ENCODE measurements at regions not wholly inside any gene's neighbourhood (a gene's known extent, or its start where the extent isn't known, plus 50 kb on each side); places are given as distances from the start of the nearest gene placed in this dataset.

DNA sequence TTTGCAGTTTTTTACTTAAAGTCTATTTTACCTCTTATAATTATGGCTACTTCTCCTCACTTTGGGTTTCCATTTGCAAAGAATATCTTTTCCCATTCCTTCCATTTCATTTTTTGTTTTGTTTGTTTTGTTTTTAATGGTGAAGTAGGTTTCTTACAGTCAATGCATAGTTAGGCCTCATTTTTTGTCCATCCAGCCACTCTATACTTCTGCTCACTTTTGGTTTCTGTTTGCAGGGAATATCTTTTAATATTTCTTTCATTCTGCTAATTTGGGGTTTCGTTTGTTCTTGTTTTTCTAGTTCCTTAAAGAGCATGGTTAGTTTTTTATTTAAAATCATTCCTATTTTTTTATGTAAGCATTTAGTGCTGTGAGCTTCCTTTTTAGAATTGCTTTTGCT, 339.4 kb downstream of the GRB14 start:
- Histone ChIP-seq H3K9me2 (ENCODE audit: insufficient read depth) (no peaks in the 10 kb centered on the region), H3K9me3 (ENCODE audit: low read depth) (no peaks in the 10 kb centered on the region), H3K4me2 (ENCODE audit: unreplicated experiment) (no peak overlapping the region), H4K20me1 (ENCODE audit: insufficient read depth) (no peaks in the 10 kb centered on the region), H3K27me3 (replicated peaks; ENCODE audit: insufficient read depth) (no peaks in the 10 kb centered on the region), H3K4me3 (no peak overlapping the region), H3F3A (ENCODE audit: insufficient read depth) (no peaks in the 10 kb centered on the region), H3K79me2 (ENCODE audit: insufficient read depth) (no peaks in the 10 kb centered on the region), H3K36me3 (ENCODE audit: low read depth) (no peaks in the 10 kb centered on the region), H2AFZ (no peak overlapping the region), H3K9ac (no peak overlapping the region), H3K4me1 (ENCODE audit: insufficient read depth) (no peaks in the 10 kb centered on the region), H3K27ac (no peak overlapping the region)
- in situ Hi-C loops (cut with MboI) = no loop called here
- no peak for TF ChIP-seq EZH2phosphoT487 (IDR thresholded peaks at IDR 0.05; ENCODE audit: insufficient read depth, low read depth)
- TF ChIP-seq EZH2 (IDR thresholded peaks at IDR 0.05; ENCODE audit: insufficient read depth, poor library complexity, severe bottlenecking) = no peak
- DNase-seq = no peak
- WGBS, 2 experiments (ENCODE audit: low coverage in 1 of 2, low lambda C conversion rate in 2 of 2, missing lambda C conversion rate in 2 of 2) = 15 to 24% methylated on average over 1 of the region's 1 CpG

DNA sequence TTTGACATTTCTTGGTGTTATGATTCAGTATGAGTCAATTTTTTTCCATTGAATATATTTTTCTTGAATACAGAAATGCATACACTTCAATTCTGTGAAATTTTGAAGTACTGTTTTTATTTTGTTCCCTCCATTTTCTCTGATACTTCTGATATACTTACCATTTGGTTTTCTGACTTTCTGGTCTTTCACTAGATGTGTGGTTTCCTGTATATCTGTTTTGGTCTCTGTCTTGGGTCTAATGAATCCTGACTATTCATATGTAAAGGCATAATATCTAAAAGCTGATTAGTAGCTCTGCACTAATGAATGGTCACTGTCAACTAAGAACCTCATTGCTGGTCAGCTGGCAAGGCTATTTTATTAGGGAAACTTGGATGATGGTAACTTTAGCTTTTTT, 345.6 kb downstream of the GRB14 start:
- H3K4me2 ChIP-seq (ENCODE audit: unreplicated experiment) = no peak overlapping the region
- H2AFZ ChIP-seq = no peak overlapping the region
- no peak overlapping the region for H3K9ac ChIP-seq
- H3K27ac ChIP-seq = no peak overlapping the region
- no peaks in the 10 kb centered on the region for H3K36me3 ChIP-seq (ENCODE audit: low read depth)
- no peaks in the 10 kb centered on the region for H3F3A ChIP-seq (ENCODE audit: insufficient read depth)
- H3K4me3 ChIP-seq = no peak overlapping the region
- H4K20me1 ChIP-seq (ENCODE audit: insufficient read depth) = no peaks in the 10 kb centered on the region
- H3K9me2 ChIP-seq (ENCODE audit: insufficient read depth) = no peaks in the 10 kb centered on the region
- TF ChIP-seq EZH2 (IDR thresholded peaks at IDR 0.05; ENCODE audit: insufficient read depth, poor library complexity, severe bottlenecking) (no peak), EZH2phosphoT487 (IDR thresholded peaks at IDR 0.05; ENCODE audit: insufficient read depth, low read depth) (no peak)
- no peaks in the 10 kb centered on the region for H3K79me2 ChIP-seq (ENCODE audit: insufficient read depth)
- no peaks in the 10 kb centered on the region for H3K27me3 ChIP-seq (replicated peaks; ENCODE audit: insufficient read depth)
- no peaks in the 10 kb centered on the region for H3K9me3 ChIP-seq (ENCODE audit: low read depth)
- no peak for DNase-seq
- in situ Hi-C loops (cut with MboI) = no loop called here
- H3K4me1 ChIP-seq (ENCODE audit: insufficient read depth) = no peaks in the 10 kb centered on the region

DNA sequence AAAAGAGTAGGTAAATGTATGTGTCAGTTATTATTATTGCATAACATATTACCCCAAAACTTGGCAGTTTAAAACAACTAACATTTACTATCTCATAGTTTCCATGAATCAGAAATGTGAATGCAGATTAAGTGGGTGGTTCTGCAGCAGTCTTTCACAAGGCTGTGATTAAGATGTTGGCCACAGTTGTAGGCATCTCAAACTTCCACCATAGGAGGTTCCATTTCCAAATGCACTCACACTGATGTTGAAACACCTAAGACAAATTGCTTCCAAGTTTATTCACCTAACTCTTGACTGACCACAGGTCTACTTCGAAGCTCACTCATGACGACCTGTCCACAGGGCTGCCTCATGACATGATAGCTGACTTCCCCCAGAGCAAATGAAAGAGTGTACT, 360.8 kb downstream of the GRB14 start:
- Histone ChIP-seq H4K20me1 (ENCODE audit: insufficient read depth) (no peaks in the 10 kb centered on the region), H3K4me3 (no peak overlapping the region), H3K4me2 (ENCODE audit: unreplicated experiment) (peak overlapping the region; percentile 4), H3F3A (ENCODE audit: insufficient read depth) (0 out of 2 replicates have a peak, but pooled peaks cover 4% of the 10 kb centered on the region), H3K9ac (no peak overlapping the region), H3K79me2 (ENCODE audit: insufficient read depth) (no peaks in the 10 kb centered on the region), H2AFZ (no peak overlapping the region), H3K27ac (no peak overlapping the region), H3K9me3 (ENCODE audit: low read depth) (no peaks in the 10 kb centered on the region), H3K4me1 (ENCODE audit: insufficient read depth) (no peaks in the 10 kb centered on the region), H3K9me2 (ENCODE audit: insufficient read depth) (no peaks in the 10 kb centered on the region), H3K36me3 (ENCODE audit: low read depth) (no peaks in the 10 kb centered on the region), H3K27me3 (replicated peaks; ENCODE audit: insufficient read depth) (peaks cover 6% of the 10 kb centered on the region; the same call in 1 of the 2 replicates)
- peak; percentile 76 for DNase-seq
- in situ Hi-C loops (cut with MboI) = no loop called here
- TF ChIP-seq EZH2phosphoT487 (IDR thresholded peaks at IDR 0.05; ENCODE audit: insufficient read depth, low read depth) (no peak), EZH2 (IDR thresholded peaks at IDR 0.05; ENCODE audit: insufficient read depth, poor library complexity, severe bottlenecking) (no peak)
- WGBS, 2 experiments (ENCODE audit: low coverage in 1 of 2, low lambda C conversion rate in 2 of 2, missing lambda C conversion rate in 2 of 2) = 58 to 73% methylated on average over 2 of the region's 2 CpGs

DNA sequence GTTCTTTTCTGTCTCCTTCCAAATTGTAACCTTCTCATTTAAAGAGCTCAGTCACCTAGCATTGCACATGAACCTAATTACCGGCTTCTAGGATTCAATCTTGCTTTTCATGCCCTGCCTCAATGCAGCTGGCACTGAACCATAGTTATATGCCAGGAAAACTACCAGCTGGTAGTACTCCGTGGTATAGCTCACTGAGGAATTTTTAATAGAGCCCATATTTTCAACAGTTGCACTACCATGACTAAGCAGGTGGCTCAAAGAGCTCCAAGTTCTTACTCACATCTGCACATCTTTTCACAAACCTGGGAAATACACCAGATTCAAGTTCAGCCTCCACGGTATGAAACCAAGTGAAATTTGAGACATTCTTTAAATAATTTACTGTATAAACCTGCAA, 363.5 kb downstream of the GRB14 start:
- Histone ChIP-seq H3K4me3 (no peak overlapping the region), H3K27me3 (replicated peaks; ENCODE audit: insufficient read depth) (peaks cover 6% of the 10 kb centered on the region; the same call in 1 of the 2 replicates), H3K9me2 (ENCODE audit: insufficient read depth) (no peaks in the 10 kb centered on the region), H2AFZ (no peak overlapping the region), H3K4me2 (ENCODE audit: unreplicated experiment) (no peak overlapping the region), H3K9me3 (ENCODE audit: low read depth) (no peaks in the 10 kb centered on the region), H3F3A (ENCODE audit: insufficient read depth) (0 out of 2 replicates have a peak, but pooled peaks cover 4% of the 10 kb centered on the region), H3K9ac (no peak overlapping the region), H4K20me1 (ENCODE audit: insufficient read depth) (no peaks in the 10 kb centered on the region), H3K27ac (no peak overlapping the region), H3K79me2 (ENCODE audit: insufficient read depth) (no peaks in the 10 kb centered on the region), H3K4me1 (ENCODE audit: insufficient read depth) (no peaks in the 10 kb centered on the region), H3K36me3 (ENCODE audit: low read depth) (no peaks in the 10 kb centered on the region)
- 11 to 13% methylated on average over 3 of the region's 3 CpGs for WGBS, 2 experiments (ENCODE audit: low coverage in 1 of 2, low lambda C conversion rate in 2 of 2, missing lambda C conversion rate in 2 of 2)
- TF ChIP-seq EZH2phosphoT487 (IDR thresholded peaks at IDR 0.05; ENCODE audit: insufficient read depth, low read depth) = no peak
- TF ChIP-seq EZH2 (IDR thresholded peaks at IDR 0.05; ENCODE audit: insufficient read depth, poor library complexity, severe bottlenecking) = no peak
- DNase-seq = peak; percentile 36
- in situ Hi-C loops (cut with MboI) = no loop called here
